ENCODE measurements at regions not wholly inside any gene's neighbourhood (a gene's known extent, or its start where the extent isn't known, plus 50 kb on each side); places are given as distances from the start of the nearest gene placed in this dataset.

GRCh38 chr9:90995516-90995915, 193.9 kb downstream of the SYK start:
- H3K9ac ChIP-seq (ENCODE audit: low read length): no peak overlapping the region
- no peak overlapping the region for H3K4me2 ChIP-seq (replicated peaks; ENCODE audit: low read depth, low read length, poor library complexity, severe bottlenecking)
- no peaks in the 10 kb centered on the region for H3K4me1 ChIP-seq (ENCODE audit: control insufficient read depth in 2 of 2, insufficient read depth in 2 of 2, low read length in 2 of 2)
- H2AFZ ChIP-seq (ENCODE audit: insufficient read depth, low read depth, low read length, poor library complexity, severe bottlenecking): no peak overlapping the region
- 75% methylated on average over 1 of the region's 2 CpGs for WGBS (ENCODE audit: insufficient coverage)
- H3K79me2 ChIP-seq (ENCODE audit: control insufficient read depth, insufficient read depth, low read length): no peaks in the 10 kb centered on the region
- H3K9me3 ChIP-seq (ENCODE audit: control extremely low read depth in 1 of 3, control insufficient read depth in 2 of 3, insufficient read depth in 1 of 3, low read length in 2 of 3): peaks cover 0 to 2% (median 0%) of the 10 kb centered on the region in 3 donors
- H3K27ac ChIP-seq (ENCODE audit: low read length in 2 of 2): no peak overlapping the region
- ChIA-PET POLR2A (no interaction called here), CTCF (interaction anchor here (1.4 kb wide), 1 partner anchor 80 kb away, joined by 3 read pairs; no protein-coding TSS in a partner anchor)
- DNase-seq (no peak), ATAC-seq (ENCODE audit: low read depth) (no peak)
- no peak overlapping the region for H3K27ac Mint-ChIP-seq
- peaks cover 4% of the 10 kb centered on the region for H3K9me3 Mint-ChIP-seq (ENCODE audit: insufficient read depth)
- H3K4me1 Mint-ChIP-seq: no peaks in the 10 kb centered on the region
- H3K4me3 Mint-ChIP-seq: no peak overlapping the region
- no peak overlapping the region for H3K4me3 ChIP-seq (ENCODE audit: control extremely low read depth in 1 of 5, extremely low read depth in 1 of 5, insufficient read depth in 1 of 5, low read depth in 2 of 5, low read length in 4 of 5)
- H3K27me3 ChIP-seq (replicated peaks in 1 of 4; ENCODE audit: control extremely low read depth in 1 of 4, control insufficient read depth in 3 of 4, insufficient read depth in 4 of 4, low read length in 3 of 4): peaks cover 0 to 2% (median 0%) of the 10 kb centered on the region in 4 experiments
- no peaks in the 10 kb centered on the region for H4K20me1 ChIP-seq (ENCODE audit: control insufficient read depth, insufficient read depth, low read length, poor library complexity, severe bottlenecking)
- TF ChIP-seq EZH2 (IDR thresholded peaks at IDR 0.05; ENCODE audit: borderline replicate concordance, insufficient read depth, low read depth, low read length, poor library complexity, severe bottlenecking) (no peak), CTCF (IDR thresholded peaks at IDR 0.05) (no peak)
- H3K36me3 ChIP-seq (replicated peaks in 1 of 2; ENCODE audit: control extremely low read depth in 1 of 2, control insufficient read depth in 1 of 2, extremely low read depth in 1 of 2, insufficient read depth in 2 of 2, low read length in 1 of 2): no peaks in the 10 kb centered on the region
- H3K27me3 Mint-ChIP-seq: peaks cover 11% of the 10 kb centered on the region
- intact Hi-C loops (cut with micrococcal nuclease): no loop called here

GRCh38 chr9:90996154-90997065, 194.8 kb downstream of the SYK start:
- H3K27ac Mint-ChIP-seq: no peak overlapping the region
- WGBS (ENCODE audit: insufficient coverage): 100% methylated on average over 1 of the region's 6 CpGs
- no peaks in the 10 kb centered on the region for H3K4me1 Mint-ChIP-seq
- no peak overlapping the region for H3K27ac ChIP-seq (ENCODE audit: low read length in 2 of 2)
- POLR2A ChIA-PET: no interaction called here
- peaks cover 0 to 2% (median 0%) of the 10 kb centered on the region in 4 experiments for H3K27me3 ChIP-seq (replicated peaks in 1 of 4; ENCODE audit: control extremely low read depth in 1 of 4, control insufficient read depth in 3 of 4, insufficient read depth in 4 of 4, low read length in 3 of 4)
- no peak overlapping the region for H3K4me3 ChIP-seq (ENCODE audit: control extremely low read depth in 1 of 5, extremely low read depth in 1 of 5, insufficient read depth in 1 of 5, low read depth in 2 of 5, low read length in 4 of 5)
- H3K4me2 ChIP-seq (replicated peaks; ENCODE audit: low read depth, low read length, poor library complexity, severe bottlenecking): no peak overlapping the region
- H3K4me3 Mint-ChIP-seq: no peak overlapping the region
- no peaks in the 10 kb centered on the region for H3K9me3 Mint-ChIP-seq (ENCODE audit: insufficient read depth)
- CTCF ChIA-PET: interaction anchor here (1.4 kb wide), 1 partner anchor 81 kb away, joined by 3 read pairs; no protein-coding TSS in a partner anchor
- H2AFZ ChIP-seq (ENCODE audit: insufficient read depth, low read depth, low read length, poor library complexity, severe bottlenecking): no peak overlapping the region
- ATAC-seq (ENCODE audit: low read depth): no peak
- no peaks in the 10 kb centered on the region for H3K79me2 ChIP-seq (ENCODE audit: control insufficient read depth, insufficient read depth, low read length)
- intact Hi-C loops (cut with micrococcal nuclease): no loop called here
- no peak for TF ChIP-seq CTCF (IDR thresholded peaks at IDR 0.05)
- no peak for TF ChIP-seq EZH2 (IDR thresholded peaks at IDR 0.05; ENCODE audit: borderline replicate concordance, insufficient read depth, low read depth, low read length, poor library complexity, severe bottlenecking)
- peaks cover 7% of the 10 kb centered on the region for H3K27me3 Mint-ChIP-seq
- H3K9me3 ChIP-seq (ENCODE audit: control extremely low read depth in 1 of 3, control insufficient read depth in 2 of 3, insufficient read depth in 1 of 3, low read length in 2 of 3): peaks cover 0 to under 1% (median 0%) of the 10 kb centered on the region in 3 donors
- no peak for DNase-seq
- H3K4me1 ChIP-seq (ENCODE audit: control insufficient read depth in 2 of 2, insufficient read depth in 2 of 2, low read length in 2 of 2): no peaks in the 10 kb centered on the region
- H4K20me1 ChIP-seq (ENCODE audit: control insufficient read depth, insufficient read depth, low read length, poor library complexity, severe bottlenecking): no peaks in the 10 kb centered on the region
- H3K36me3 ChIP-seq (replicated peaks in 1 of 2; ENCODE audit: control extremely low read depth in 1 of 2, control insufficient read depth in 1 of 2, extremely low read depth in 1 of 2, insufficient read depth in 2 of 2, low read length in 1 of 2): no peaks in the 10 kb centered on the region
- no peak overlapping the region for H3K9ac ChIP-seq (ENCODE audit: low read length)
